ENCODE measurements at regions not wholly inside any gene's neighbourhood (a gene's known extent, or its start where the extent isn't known, plus 50 kb on each side); places are given as distances from the start of the nearest gene placed in this dataset.

- no peak overlapping the region for H3K4me3 ChIP-seq (replicated peaks in 1 of 2; ENCODE audit: low read depth in 2 of 2, low read length in 2 of 2)
- no peak for DNase-seq (ENCODE audit: low read depth in 2 of 2)
- TF ChIP-seq, protein P1, sequence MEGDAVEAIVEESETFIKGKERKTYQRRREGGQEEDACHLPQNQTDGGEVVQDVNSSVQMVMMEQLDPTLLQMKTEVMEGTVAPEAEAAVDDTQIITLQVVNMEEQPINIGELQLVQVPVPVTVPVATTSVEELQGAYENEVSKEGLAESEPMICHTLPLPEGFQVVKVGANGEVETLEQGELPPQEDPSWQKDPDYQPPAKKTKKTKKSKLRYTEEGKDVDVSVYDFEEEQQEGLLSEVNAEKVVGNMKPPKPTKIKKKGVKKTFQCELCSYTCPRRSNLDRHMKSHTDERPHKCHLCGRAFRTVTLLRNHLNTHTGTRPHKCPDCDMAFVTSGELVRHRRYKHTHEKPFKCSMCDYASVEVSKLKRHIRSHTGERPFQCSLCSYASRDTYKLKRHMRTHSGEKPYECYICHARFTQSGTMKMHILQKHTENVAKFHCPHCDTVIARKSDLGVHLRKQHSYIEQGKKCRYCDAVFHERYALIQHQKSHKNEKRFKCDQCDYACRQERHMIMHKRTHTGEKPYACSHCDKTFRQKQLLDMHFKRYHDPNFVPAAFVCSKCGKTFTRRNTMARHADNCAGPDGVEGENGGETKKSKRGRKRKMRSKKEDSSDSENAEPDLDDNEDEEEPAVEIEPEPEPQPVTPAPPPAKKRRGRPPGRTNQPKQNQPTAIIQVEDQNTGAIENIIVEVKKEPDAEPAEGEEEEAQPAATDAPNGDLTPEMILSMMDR (IDR thresholded peaks at IDR 0.05; ENCODE audit: low read depth, low read length) = no peak
Measured at GRCh38 chr4:14575919-14576318, 426.4 kb upstream of the CPEB2 start.

- H3K4me3 ChIP-seq (replicated peaks in 1 of 2; ENCODE audit: low read depth in 2 of 2, low read length in 2 of 2) = no peak overlapping the region
- DNase-seq (ENCODE audit: low read depth in 2 of 2) = no peak
- TF ChIP-seq, protein P1 (IDR thresholded peaks at IDR 0.05; ENCODE audit: low read depth, low read length) = no peak
Measured at GRCh38 chr4:14580061-14580460, 422.2 kb upstream of the CPEB2 start.

GRCh38 chr4:14581741-14582140, 420.5 kb upstream of the CPEB2 start:
- no peak for DNase-seq (ENCODE audit: low read depth in 2 of 2)
- TF ChIP-seq, protein P1 (IDR thresholded peaks at IDR 0.05; ENCODE audit: low read depth, low read length) = no peak
- H3K4me3 ChIP-seq (replicated peaks in 1 of 2; ENCODE audit: low read depth in 2 of 2, low read length in 2 of 2) = no peak overlapping the region

DNA sequence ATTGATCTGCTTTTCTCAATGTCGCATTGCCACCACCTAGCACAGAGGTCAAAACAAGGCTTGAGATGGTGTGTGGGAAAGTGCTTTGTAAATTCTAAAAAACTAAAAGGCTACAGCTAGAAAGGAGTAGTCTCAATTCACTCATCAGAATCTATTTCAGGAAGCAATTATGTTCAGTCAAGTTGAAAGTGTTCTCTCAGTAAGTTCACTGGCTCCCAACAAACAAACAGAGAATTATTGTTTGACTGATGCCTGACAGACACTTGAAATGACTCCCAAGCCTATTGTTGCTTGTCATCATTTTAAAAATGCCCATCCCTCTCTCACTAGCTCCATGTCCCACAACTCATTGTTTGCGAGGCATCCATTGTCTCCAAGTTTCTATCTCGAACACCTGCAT, 419.6 kb upstream of the CPEB2 start:
- DNase-seq (ENCODE audit: low read depth in 2 of 2) = no peak
- TF ChIP-seq, protein P1 (IDR thresholded peaks at IDR 0.05; ENCODE audit: low read depth, low read length) = no peak
- no peak overlapping the region for H3K4me3 ChIP-seq (replicated peaks in 1 of 2; ENCODE audit: low read depth in 2 of 2, low read length in 2 of 2)

DNA sequence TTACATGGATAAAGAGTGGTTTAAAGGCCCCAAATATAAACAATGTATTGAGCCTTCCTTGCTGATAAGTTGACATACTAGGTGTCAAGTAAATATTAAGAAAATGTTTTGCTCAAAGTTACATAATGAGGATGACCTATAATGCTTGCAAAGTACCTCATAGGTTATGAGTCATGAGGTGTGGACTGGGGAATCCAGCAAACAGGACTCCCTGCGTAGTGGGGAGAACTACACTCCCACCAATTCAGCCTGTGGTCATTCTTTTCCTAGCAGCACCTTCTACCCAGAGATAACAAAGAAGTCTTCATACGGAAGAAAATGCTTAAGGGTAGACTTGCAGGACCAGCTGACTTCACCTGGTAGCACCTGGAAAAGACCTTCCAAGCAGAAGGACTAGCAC, 418.9 kb upstream of the CPEB2 start:
- TF ChIP-seq, protein P1 (IDR thresholded peaks at IDR 0.05; ENCODE audit: low read depth, low read length) = no peak
- DNase-seq (ENCODE audit: low read depth in 2 of 2) = peak in 1 of 2 donors; percentile 20
- H3K4me3 ChIP-seq (replicated peaks in 1 of 2; ENCODE audit: low read depth in 2 of 2, low read length in 2 of 2) = no peak overlapping the region

DNA sequence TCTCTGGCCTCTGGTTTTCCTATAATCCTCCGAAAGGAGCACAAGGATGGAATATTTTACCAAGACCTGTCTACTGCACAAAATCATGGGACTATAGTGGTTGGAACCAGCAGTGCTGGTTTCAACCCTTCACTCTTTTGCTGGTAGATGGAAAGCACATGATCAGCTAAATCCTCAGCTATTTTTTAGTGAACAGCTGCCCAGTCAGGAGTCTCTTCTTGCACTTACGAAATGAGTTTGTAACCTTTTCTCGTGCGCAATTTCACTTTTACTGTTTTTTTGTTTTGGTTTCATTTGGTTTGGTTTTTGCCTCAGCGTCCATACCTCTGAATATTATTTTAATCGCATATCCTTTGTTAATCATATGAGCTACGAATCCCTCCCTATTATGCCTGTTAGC, 418.5 kb upstream of the CPEB2 start:
- TF ChIP-seq, protein P1 (IDR thresholded peaks at IDR 0.05; ENCODE audit: low read depth, low read length) = no peak
- no peak overlapping the region for H3K4me3 ChIP-seq (replicated peaks in 1 of 2; ENCODE audit: low read depth in 2 of 2, low read length in 2 of 2)
- no peak for DNase-seq (ENCODE audit: low read depth in 2 of 2)

GRCh38 chr4:14592950-14593349, 409.3 kb upstream of the CPEB2 start:
- no peak for DNase-seq (ENCODE audit: low read depth in 2 of 2)
- no peak overlapping the region for H3K4me3 ChIP-seq (replicated peaks in 1 of 2; ENCODE audit: low read depth in 2 of 2, low read length in 2 of 2)
- TF ChIP-seq, protein P1 (IDR thresholded peaks at IDR 0.05; ENCODE audit: low read depth, low read length) = no peak

All from cardiac fibroblast (primary cell).